ENCODE measurements at regions not wholly inside any gene's neighbourhood (a gene's known extent, or its start where the extent isn't known, plus 50 kb on each side); places are given as distances from the start of the nearest gene placed in this dataset.
"Not testable (repeated sequence)": the region's sequence is repeated elsewhere in the genome, so short reads cannot be mapped to it uniquely, and the experiment has no call there.

DNA sequence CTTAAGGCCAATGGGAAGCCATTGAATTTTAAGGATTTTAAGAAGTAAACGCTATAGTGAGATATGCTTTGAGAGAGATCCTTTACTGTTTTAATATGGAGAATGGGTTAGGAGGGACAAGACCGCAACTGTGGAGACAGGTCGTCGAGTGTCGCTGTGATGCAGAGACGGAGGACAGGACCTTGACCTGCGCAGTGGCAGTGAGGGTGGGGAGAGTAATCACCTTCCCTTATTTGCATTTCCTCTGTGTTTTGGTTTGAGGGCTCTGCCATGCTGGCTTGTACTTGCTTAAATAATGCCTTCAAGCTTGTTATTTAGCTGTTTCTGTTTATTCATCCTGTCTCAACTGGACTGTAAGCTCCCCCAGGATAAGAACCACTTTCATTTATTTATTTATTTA is 345.0 kb downstream of the FBXW7 start:
- H3K9me3 ChIP-seq (ENCODE audit: low read depth, low read length) = no peaks in the 10 kb centered on the region
- H3K4me3 ChIP-seq (ENCODE audit: low read length) = no peak overlapping the region
- no peaks in the 10 kb centered on the region for H3K27me3 ChIP-seq (ENCODE audit: insufficient read depth, low read length)
- H3K4me1 ChIP-seq (ENCODE audit: insufficient read depth, low read length) = no peaks in the 10 kb centered on the region

DNA sequence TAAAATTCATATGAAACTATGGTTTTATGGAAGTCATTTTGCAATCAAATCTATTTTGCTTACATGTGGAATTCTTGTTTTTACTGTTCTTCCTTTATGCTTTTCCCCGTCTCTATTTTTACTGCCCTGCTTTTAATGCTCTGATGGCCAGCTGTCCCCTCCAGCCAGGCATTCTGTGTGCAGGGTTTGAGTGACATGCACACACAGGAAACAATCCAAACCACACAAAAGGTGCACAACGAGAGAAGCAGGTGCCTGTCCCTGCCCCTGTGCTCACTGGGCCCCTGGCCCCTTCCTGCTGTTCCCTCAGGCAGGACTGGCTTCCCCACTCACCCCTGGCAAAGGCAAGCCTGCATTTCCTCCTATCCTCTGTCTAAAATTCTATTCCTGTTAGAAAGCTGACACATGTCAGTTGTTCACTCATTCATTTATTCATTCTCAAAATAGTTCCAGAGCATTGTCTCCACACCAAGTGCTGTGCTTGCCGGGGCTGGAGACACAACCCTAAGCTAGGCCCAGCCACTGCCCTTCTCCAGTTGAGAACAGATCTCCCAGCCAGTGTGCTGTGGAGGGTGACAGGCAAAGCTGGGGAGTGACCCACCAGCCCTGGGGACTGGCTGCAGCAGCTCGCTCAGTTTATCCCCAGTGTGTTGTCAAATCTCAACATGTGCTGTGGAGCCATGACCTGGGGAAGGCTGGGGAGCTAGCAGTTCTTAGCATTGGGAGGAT is 346.3 kb downstream of the FBXW7 start:
- no peak overlapping the region for H3K4me3 ChIP-seq (ENCODE audit: low read length)
- H3K9me3 ChIP-seq (ENCODE audit: low read depth, low read length) = no peaks in the 10 kb centered on the region
- H3K27me3 ChIP-seq (ENCODE audit: insufficient read depth, low read length) = no peaks in the 10 kb centered on the region
- peaks cover 5% of the 10 kb centered on the region for H3K4me1 ChIP-seq (ENCODE audit: insufficient read depth, low read length)

DNA sequence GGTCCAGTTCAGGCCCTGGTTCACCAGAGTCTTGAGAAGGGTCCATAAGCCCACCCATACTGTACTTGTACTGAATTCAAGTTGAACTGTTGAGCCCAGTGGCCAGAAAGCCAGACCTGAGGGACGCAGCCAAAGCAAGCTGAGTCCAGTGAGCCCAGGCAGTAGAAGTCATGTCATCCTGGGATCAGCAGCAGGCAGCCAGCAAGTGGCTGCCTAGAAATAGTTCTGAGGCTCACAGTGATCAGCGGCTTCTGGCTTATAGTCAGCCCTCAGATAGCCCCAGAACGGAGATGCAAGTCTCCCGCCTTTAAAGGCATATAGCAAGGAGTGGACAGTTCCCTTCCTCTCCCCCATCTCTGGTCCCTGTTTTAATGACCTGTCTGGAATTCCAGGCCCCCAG is 347.1 kb downstream of the FBXW7 start:
- no peaks in the 10 kb centered on the region for H3K27me3 ChIP-seq (ENCODE audit: insufficient read depth, low read length)
- H3K4me3 ChIP-seq (ENCODE audit: low read length) = no peak overlapping the region
- peaks cover 5% of the 10 kb centered on the region for H3K4me1 ChIP-seq (ENCODE audit: insufficient read depth, low read length)
- H3K9me3 ChIP-seq (ENCODE audit: low read depth, low read length) = no peaks in the 10 kb centered on the region

DNA sequence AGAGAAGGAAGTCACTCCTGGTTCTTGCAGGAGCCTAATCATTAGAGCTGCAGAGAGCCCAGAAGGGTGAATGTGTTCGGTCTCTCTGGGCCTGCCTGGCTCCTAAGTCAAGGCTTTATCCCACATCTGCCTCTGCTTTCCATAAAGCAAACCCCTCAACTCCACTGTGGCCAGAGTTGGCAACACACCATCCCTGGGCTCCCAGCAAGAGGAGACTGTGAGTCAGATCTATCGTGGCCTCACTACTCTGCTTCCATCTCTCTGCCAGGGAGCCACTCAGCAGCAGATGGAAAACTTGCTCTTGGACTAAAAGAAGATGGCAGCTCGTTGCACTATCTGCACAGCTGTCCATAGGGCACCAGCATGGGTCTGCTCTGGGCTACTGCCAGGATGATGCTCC is 348.2 kb downstream of the FBXW7 start:
- Histone ChIP-seq H3K4me3 (ENCODE audit: low read length) (no peak overlapping the region), H3K9me3 (ENCODE audit: low read depth, low read length) (no peaks in the 10 kb centered on the region), H3K27me3 (ENCODE audit: insufficient read depth, low read length) (no peaks in the 10 kb centered on the region), H3K4me1 (ENCODE audit: insufficient read depth, low read length) (peaks cover 5% of the 10 kb centered on the region)

DNA sequence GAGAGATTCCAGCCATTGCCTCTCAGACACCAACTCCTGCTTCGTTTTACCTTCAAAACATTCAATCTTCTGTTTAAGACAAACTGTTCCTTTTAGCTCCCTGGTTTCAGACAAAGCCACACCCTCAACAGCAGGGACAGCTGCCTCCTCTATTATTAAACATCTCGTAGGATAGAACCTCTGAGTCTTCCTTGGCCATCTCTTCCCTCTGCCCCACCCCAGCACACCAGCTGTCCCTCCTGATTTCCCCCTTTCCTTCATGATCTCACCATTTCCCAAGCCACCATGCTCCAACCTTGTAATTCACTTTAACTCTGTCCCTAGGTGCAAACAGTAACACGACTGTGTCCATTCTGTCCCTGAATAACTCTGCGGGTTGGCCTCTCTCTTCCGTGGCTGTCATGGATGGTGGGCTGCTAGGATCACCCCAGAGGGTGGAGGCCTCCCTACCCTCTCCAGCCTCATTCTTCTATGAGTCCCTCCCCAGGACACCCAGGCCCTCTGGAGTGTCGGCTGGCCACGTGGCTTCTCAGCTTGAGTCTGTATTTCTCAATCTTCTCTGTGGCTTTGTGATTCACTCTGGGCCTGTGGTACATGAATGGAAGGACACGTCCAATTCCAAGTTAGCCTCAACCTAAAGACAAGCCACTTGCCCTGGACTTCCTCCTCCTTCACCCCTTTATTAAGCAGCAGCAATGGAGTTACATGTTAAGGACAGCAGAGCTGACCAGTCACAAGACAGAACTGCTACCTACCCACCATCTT is 349.9 kb downstream of the FBXW7 start:
- Histone ChIP-seq H3K4me3 (ENCODE audit: low read length) (no peak overlapping the region), H3K27me3 (ENCODE audit: insufficient read depth, low read length) (no peaks in the 10 kb centered on the region), H3K4me1 (ENCODE audit: insufficient read depth, low read length) (peaks cover 5% of the 10 kb centered on the region), H3K9me3 (ENCODE audit: low read depth, low read length) (no peaks in the 10 kb centered on the region)

DNA sequence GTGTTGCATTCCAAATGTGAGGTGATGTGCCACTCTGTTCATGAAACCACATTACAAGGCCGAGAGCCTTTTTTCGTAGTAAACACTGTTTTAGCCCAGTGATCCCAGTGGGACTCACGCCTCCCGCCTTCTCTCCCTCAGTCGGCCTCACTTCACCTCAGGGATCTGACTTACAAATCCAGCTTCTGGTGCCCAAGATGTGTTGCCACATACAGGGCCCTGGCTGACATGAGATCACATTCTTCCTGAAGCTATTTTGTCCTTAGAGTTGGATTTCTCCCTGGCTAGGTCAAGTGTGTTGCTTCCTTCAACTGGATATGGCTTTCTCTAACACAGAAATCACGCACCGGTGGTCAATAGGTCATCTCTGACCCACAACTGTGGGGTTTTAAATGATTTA is 354.7 kb downstream of the FBXW7 start:
- no peak overlapping the region for H3K4me3 ChIP-seq (ENCODE audit: low read length)
- peaks cover 5% of the 10 kb centered on the region for H3K4me1 ChIP-seq (ENCODE audit: insufficient read depth, low read length)
- no peaks in the 10 kb centered on the region for H3K27me3 ChIP-seq (ENCODE audit: insufficient read depth, low read length)
- no peaks in the 10 kb centered on the region for H3K9me3 ChIP-seq (ENCODE audit: low read depth, low read length)

DNA sequence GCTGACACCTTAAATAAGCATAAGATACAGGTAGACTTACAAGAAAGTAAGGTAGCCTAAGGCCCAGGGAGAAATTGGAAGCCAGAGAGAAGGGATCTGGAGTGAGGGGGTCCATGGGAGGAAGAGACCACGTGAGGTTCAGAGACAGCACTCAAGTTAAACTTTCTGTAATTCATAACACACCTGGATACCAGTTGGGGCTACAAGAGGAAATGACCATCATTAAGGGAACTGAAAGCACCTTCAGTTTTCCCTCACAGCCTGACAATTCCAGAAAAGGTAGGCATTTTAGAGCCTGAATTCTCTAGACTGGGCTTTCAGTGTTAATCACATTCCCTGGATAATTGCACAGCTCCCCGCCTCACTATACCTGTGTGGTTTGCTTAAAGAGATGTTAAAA is 355.5 kb downstream of the FBXW7 start:
- Histone ChIP-seq H3K4me1 (ENCODE audit: insufficient read depth, low read length) (peaks cover 2% of the 10 kb centered on the region), H3K4me3 (ENCODE audit: low read length) (no peak overlapping the region), H3K27me3 (ENCODE audit: insufficient read depth, low read length) (no peaks in the 10 kb centered on the region)

DNA sequence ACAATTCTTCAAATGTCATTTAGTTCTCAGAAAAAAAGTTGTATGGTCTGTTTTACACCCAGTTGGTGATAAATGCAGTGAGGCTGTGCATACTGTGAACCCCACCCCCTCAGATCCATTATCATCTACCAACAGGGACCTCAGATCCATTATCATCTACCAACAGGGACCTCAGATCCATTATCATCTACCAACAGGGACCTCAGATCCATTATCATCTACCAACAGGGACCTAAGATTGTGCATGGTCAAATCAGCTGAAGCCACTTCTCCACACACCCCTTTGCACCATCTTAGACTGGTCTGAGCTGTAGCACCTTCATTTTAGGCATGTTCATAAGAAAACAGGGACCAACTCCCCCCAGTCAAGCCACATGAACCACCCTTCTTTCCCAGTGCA is 358.4 kb downstream of the FBXW7 start:
- not testable (repeated sequence) for H3K9me3 ChIP-seq (ENCODE audit: low read depth, low read length); H3K4me3 ChIP-seq (ENCODE audit: low read length); H3K4me1 ChIP-seq (ENCODE audit: insufficient read depth, low read length); H3K27me3 ChIP-seq (ENCODE audit: insufficient read depth, low read length)

More for the DNA sequence above, 355.5 kb downstream of the FBXW7 start:
- H3K9me3 ChIP-seq (ENCODE audit: low read depth, low read length) = no peaks in the 10 kb centered on the region

DNA sequence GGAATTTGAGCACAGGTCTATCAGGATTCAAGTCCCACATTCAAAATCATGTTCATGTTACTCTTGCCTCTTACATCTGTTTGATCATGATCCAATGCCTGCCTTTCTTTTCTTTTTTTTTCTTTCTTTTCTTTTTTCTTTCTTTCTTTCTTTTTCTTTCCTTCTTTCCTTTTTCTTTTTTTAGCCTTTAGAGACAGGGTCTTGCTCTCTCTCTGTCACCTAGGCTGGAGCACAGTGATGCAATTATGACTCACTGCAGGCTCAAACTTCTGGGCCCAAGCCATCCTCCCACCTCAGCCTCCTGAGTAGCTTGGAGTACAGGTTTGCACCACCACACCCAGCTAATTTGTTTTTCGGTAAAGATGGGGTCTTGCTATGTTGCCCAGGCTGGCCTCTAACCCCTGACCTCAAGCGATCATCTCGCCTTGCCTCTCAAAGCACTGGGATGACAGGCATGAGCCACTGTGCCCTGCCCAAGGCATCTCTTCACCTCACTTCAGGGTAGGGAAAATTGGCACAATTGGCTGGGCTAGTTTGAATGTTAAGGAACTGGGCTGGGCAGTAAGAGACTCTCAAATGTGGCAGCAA is 359.2 kb downstream of the FBXW7 start:
- H3K4me3 ChIP-seq (ENCODE audit: low read length) = no peak overlapping the region
- H3K4me1 ChIP-seq (ENCODE audit: insufficient read depth, low read length) = no peaks in the 10 kb centered on the region
- H3K9me3 ChIP-seq (ENCODE audit: low read depth, low read length) = no peaks in the 10 kb centered on the region
- no peaks in the 10 kb centered on the region for H3K27me3 ChIP-seq (ENCODE audit: insufficient read depth, low read length)

DNA sequence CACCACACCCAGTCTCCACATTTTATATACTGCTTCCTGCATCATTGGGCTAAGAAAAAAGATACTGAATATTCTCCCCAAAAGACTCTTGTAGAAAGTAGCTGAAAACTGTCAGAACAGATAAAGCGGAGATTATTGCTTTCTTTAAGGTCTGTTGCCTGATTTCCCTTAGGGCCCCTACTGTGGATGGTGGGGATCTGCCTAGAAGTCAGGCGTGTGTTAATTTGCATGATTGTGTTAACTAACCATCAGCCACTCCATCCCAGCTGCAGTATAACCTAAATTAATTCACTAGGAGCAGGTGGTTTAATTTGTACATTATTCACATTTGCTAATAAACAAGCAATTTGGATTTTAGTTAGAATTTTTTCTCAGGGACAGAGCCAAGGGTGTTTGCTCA is 360.3 kb downstream of the FBXW7 start:
- Histone ChIP-seq H3K4me1 (ENCODE audit: insufficient read depth, low read length) (no peaks in the 10 kb centered on the region), H3K4me3 (ENCODE audit: low read length) (no peak overlapping the region), H3K27me3 (ENCODE audit: insufficient read depth, low read length) (no peaks in the 10 kb centered on the region), H3K9me3 (ENCODE audit: low read depth, low read length) (no peaks in the 10 kb centered on the region)

DNA sequence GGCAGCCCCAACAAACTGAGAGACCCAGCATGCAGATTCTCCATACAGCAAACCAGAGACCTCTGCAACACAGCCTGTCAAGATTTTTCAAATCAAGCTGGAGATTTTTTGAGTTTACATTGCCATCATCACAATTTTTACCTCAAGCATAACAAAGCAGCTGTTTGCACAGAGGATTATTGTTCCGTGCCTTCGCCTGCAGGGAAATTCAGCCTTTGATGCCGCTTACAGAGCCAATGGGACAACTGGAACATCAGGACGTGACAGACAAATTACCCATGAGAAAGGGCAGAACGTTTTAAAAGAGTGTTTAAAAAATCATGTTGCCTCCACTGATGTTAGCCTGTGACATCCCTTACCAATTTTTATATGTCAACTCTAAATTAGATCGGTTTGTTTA is 363.7 kb downstream of the FBXW7 start:
- no peaks in the 10 kb centered on the region for H3K4me1 ChIP-seq (ENCODE audit: insufficient read depth, low read length)
- no peaks in the 10 kb centered on the region for H3K27me3 ChIP-seq (ENCODE audit: insufficient read depth, low read length)
- no peaks in the 10 kb centered on the region for H3K9me3 ChIP-seq (ENCODE audit: low read depth, low read length)
- H3K4me3 ChIP-seq (ENCODE audit: low read length) = no peak overlapping the region

DNA sequence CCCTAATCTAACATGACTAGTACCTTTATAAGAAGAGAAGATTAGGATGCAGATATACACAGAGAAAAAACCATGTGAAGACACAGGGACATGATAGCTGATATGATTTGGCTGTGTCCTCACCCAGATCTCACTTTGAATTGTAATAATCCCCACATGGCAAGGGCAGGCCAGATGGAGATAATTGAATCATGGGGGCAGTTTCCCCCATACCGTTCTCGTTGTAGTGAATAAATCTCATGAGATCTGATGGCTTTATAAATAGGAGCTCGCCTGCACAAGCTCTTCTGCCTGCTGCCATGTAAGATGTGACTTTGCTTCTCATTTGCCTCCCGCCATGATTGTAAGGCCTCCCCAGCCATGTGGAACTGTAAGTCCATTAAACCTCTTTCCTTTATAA is 364.3 kb downstream of the FBXW7 start:
- Histone ChIP-seq H3K27me3 (ENCODE audit: insufficient read depth, low read length) (no peaks in the 10 kb centered on the region), H3K4me1 (ENCODE audit: insufficient read depth, low read length) (no peaks in the 10 kb centered on the region), H3K4me3 (ENCODE audit: low read length) (no peak overlapping the region), H3K9me3 (ENCODE audit: low read depth, low read length) (no peaks in the 10 kb centered on the region)

DNA sequence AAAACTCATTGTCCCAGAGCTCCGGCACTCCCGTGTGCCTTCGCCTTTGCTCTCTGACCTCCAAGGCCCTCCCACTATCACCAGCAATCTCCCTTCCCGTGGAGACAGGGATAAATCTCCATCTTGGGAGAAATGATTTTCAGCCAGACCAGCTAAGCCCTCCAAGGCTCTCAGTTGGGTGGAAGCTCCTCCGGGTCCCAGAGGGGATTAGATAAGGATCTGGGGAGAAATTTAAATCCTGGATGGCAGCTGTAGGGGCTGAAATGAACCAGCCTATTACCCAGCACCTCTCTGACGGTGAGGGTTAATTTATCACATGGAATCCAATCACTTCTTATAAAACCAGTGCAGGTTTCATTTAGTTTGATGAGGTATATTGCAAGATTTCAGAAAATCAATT is 366.2 kb downstream of the FBXW7 start:
- no peaks in the 10 kb centered on the region for H3K27me3 ChIP-seq (ENCODE audit: insufficient read depth, low read length)
- H3K9me3 ChIP-seq (ENCODE audit: low read depth, low read length) = no peaks in the 10 kb centered on the region
- no peaks in the 10 kb centered on the region for H3K4me1 ChIP-seq (ENCODE audit: insufficient read depth, low read length)
- no peak overlapping the region for H3K4me3 ChIP-seq (ENCODE audit: low read length)

DNA sequence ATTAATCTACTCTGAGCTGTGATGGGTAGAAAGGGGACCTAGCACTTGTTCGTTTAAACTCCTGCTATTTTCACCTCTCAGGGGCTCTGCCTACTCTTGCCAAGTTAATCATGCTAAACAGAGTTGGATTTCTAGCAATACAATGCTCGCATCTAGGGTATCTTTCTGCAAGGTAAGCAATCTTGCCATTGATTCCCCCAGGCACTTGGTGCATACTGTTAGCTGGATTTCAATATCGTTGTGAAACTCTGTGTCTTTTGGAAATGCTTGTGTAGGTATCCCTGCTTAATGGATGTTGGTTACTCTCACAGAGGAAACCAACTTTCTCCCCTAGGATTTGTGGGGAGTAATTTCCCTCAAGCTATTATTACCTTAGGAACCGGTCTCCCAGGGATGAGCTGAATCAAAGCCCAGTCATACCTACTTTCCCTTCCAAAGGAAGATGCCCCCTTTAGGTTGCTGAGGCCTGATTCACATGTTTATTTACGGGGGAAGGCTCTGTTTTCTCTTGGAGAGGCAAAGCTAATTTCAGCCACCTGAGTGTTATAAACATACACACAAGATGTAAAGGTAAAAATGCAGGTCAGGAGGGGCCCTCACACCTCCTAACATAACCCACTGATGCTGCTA is 366.8 kb downstream of the FBXW7 start:
- H3K27me3 ChIP-seq (ENCODE audit: insufficient read depth, low read length) = no peaks in the 10 kb centered on the region

DNA sequence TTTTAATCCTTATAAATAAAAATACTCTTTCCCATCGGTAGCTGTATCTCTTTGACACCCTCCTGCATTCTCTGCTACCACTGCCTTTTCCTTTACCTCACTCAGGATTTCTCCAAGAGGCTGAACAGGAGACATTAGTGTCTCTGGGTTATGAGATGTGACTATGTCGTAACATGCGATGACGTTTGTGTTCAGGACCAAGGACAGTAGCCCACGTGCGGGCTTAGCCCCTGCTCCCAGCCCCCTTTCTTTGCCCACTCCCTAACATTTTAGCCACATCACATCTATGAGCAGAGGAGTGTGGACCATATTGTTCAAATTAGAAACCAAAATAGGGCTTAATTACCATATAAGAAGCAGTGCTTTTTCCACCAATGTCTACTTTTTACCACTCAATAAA is 369.3 kb downstream of the FBXW7 start:
- no peak overlapping the region for H3K4me3 ChIP-seq (ENCODE audit: low read length)
- no peaks in the 10 kb centered on the region for H3K27me3 ChIP-seq (ENCODE audit: insufficient read depth, low read length)
- H3K4me1 ChIP-seq (ENCODE audit: insufficient read depth, low read length) = no peaks in the 10 kb centered on the region

More for the DNA sequence above, 366.8 kb downstream of the FBXW7 start:
- Histone ChIP-seq H3K4me1 (ENCODE audit: insufficient read depth, low read length) (no peaks in the 10 kb centered on the region), H3K4me3 (ENCODE audit: low read length) (no peak overlapping the region), H3K9me3 (ENCODE audit: low read depth, low read length) (no peaks in the 10 kb centered on the region)

More for the DNA sequence above, 369.3 kb downstream of the FBXW7 start:
- H3K9me3 ChIP-seq (ENCODE audit: low read depth, low read length) = no peaks in the 10 kb centered on the region

All from mononuclear cell (primary cell).